ENCODE measurements at regions not wholly inside any gene's neighbourhood (a gene's known extent, or its start where the extent isn't known, plus 50 kb on each side); places are given as distances from the start of the nearest gene placed in this dataset.

DNA sequence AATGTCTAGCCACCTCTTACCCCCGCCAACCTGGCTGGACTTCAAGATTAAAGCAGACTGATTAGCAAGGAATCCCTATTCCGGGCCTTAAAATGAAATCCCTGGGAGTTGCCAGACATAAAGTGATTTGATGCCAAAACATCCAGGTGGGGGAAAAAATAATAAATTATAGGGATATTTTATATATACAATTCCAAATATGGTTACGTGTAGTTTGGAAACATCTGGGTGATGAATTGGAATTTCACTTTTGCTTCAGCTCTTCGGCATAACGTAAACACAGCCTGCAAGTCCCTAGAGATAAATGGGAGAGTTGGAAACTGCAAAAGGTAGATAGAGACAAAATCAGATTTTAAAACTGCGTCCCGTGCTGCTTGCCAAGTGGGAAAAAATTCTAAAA, 545.5 kb upstream of the MDFIC2 start:
- H4K20me1 ChIP-seq (ENCODE audit: insufficient read depth, low read length) = no peaks in the 10 kb centered on the region
- no peak overlapping the region for H3K4me2 ChIP-seq (ENCODE audit: low read length)
- H3K27me3 ChIP-seq (ENCODE audit: insufficient read depth, low read length) = no peaks in the 10 kb centered on the region
- H3F3A ChIP-seq (ENCODE audit: insufficient read depth, low read length) = no peaks in the 10 kb centered on the region
- H3K4me1 ChIP-seq (ENCODE audit: insufficient read depth, low read length, severe bottlenecking) = no peaks in the 10 kb centered on the region
- H3K9me2 ChIP-seq (ENCODE audit: low read depth, low read length) = no peaks in the 10 kb centered on the region
- no peaks in the 10 kb centered on the region for H3K36me3 ChIP-seq (ENCODE audit: insufficient read depth, low read length)
- no peak overlapping the region for H2AFZ ChIP-seq (ENCODE audit: low read length)
- no peak overlapping the region for H3K9ac ChIP-seq (ENCODE audit: low read length)
- H3K4me3 ChIP-seq (ENCODE audit: low read depth, low read length, poor library complexity, severe bottlenecking) = no peak overlapping the region
- TF ChIP-seq, protein P1, sequence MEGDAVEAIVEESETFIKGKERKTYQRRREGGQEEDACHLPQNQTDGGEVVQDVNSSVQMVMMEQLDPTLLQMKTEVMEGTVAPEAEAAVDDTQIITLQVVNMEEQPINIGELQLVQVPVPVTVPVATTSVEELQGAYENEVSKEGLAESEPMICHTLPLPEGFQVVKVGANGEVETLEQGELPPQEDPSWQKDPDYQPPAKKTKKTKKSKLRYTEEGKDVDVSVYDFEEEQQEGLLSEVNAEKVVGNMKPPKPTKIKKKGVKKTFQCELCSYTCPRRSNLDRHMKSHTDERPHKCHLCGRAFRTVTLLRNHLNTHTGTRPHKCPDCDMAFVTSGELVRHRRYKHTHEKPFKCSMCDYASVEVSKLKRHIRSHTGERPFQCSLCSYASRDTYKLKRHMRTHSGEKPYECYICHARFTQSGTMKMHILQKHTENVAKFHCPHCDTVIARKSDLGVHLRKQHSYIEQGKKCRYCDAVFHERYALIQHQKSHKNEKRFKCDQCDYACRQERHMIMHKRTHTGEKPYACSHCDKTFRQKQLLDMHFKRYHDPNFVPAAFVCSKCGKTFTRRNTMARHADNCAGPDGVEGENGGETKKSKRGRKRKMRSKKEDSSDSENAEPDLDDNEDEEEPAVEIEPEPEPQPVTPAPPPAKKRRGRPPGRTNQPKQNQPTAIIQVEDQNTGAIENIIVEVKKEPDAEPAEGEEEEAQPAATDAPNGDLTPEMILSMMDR (IDR thresholded peaks at IDR 0.05; ENCODE audit: low read length) = no peak
- TF ChIP-seq EZH2 (IDR thresholded peaks at IDR 0.05; ENCODE audit: borderline replicate concordance, low read length) = no peak
- no peak overlapping the region for H3K27ac ChIP-seq (ENCODE audit: low read depth, low read length, poor library complexity, severe bottlenecking)
- no peaks in the 10 kb centered on the region for H3K79me2 ChIP-seq (ENCODE audit: insufficient read depth, low read length)
- no peaks in the 10 kb centered on the region for H3K9me3 ChIP-seq (ENCODE audit: low read length)

- Histone ChIP-seq H3K36me3 (ENCODE audit: insufficient read depth, low read length) (no peaks in the 10 kb centered on the region), H3K79me2 (ENCODE audit: insufficient read depth, low read length) (no peaks in the 10 kb centered on the region), H4K20me1 (ENCODE audit: insufficient read depth, low read length) (no peaks in the 10 kb centered on the region), H2AFZ (ENCODE audit: low read length) (no peak overlapping the region), H3F3A (ENCODE audit: insufficient read depth, low read length) (no peaks in the 10 kb centered on the region), H3K4me1 (ENCODE audit: insufficient read depth, low read length, severe bottlenecking) (no peaks in the 10 kb centered on the region), H3K9me3 (ENCODE audit: low read length) (no peaks in the 10 kb centered on the region), H3K9me2 (ENCODE audit: low read depth, low read length) (no peaks in the 10 kb centered on the region), H3K27me3 (ENCODE audit: insufficient read depth, low read length) (no peaks in the 10 kb centered on the region), H3K4me3 (ENCODE audit: low read depth, low read length, poor library complexity, severe bottlenecking) (no peak overlapping the region), H3K9ac (ENCODE audit: low read length) (no peak overlapping the region), H3K4me2 (ENCODE audit: low read length) (no peak overlapping the region), H3K27ac (ENCODE audit: low read depth, low read length, poor library complexity, severe bottlenecking) (no peak overlapping the region)
- no peak for TF ChIP-seq EZH2 (IDR thresholded peaks at IDR 0.05; ENCODE audit: borderline replicate concordance, low read length)
- TF ChIP-seq, protein P1 (IDR thresholded peaks at IDR 0.05; ENCODE audit: low read length) = no peak
Measured at GRCh38 chr3:70856414-70857162, 544.1 kb upstream of the MDFIC2 start.

- TF ChIP-seq EZH2 (IDR thresholded peaks at IDR 0.05; ENCODE audit: borderline replicate concordance, low read length) = no peak
- TF ChIP-seq, protein P1 (IDR thresholded peaks at IDR 0.05; ENCODE audit: low read length) = no peak
- Histone ChIP-seq H3K36me3 (ENCODE audit: insufficient read depth, low read length) (no peaks in the 10 kb centered on the region), H3K4me2 (ENCODE audit: low read length) (no peak overlapping the region), H2AFZ (ENCODE audit: low read length) (no peak overlapping the region), H3K27me3 (ENCODE audit: insufficient read depth, low read length) (no peaks in the 10 kb centered on the region), H3F3A (ENCODE audit: insufficient read depth, low read length) (no peaks in the 10 kb centered on the region), H3K9me2 (ENCODE audit: low read depth, low read length) (no peaks in the 10 kb centered on the region), H3K27ac (ENCODE audit: low read depth, low read length, poor library complexity, severe bottlenecking) (no peak overlapping the region), H3K4me1 (ENCODE audit: insufficient read depth, low read length, severe bottlenecking) (no peaks in the 10 kb centered on the region), H3K9ac (ENCODE audit: low read length) (no peak overlapping the region), H3K79me2 (ENCODE audit: insufficient read depth, low read length) (no peaks in the 10 kb centered on the region), H4K20me1 (ENCODE audit: insufficient read depth, low read length) (no peaks in the 10 kb centered on the region), H3K9me3 (ENCODE audit: low read length) (no peaks in the 10 kb centered on the region), H3K4me3 (ENCODE audit: low read depth, low read length, poor library complexity, severe bottlenecking) (no peak overlapping the region)
Measured at GRCh38 chr3:70855149-70855548, 542.7 kb upstream of the MDFIC2 start.

All from OCI-LY1 (cell line).